ENCODE measurements at regions not wholly inside any gene's neighbourhood (a gene's known extent, or its start where the extent isn't known, plus 50 kb on each side); places are given as distances from the start of the nearest gene placed in this dataset.

DNA sequence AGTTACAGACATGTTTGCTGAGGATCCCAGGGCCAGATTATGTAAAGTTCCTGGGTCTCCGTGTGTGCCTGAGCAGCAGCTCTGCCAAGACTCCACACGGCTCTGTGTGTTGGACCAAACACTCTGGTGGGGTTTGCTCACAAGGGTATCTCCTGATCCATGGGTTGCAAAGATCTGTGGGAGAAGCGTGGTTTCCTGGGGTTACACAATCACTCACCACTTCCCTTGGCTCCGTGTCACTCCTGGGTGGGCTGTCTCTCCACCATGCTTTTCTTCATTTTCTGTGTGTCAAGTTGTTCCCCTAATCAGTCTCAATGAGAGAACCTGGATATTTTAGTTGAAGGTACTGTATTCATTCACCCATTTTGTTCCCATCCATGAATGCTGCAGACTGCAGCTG is 1088.8 kb downstream of the FSCB start:
- H3K4me1 ChIP-seq (ENCODE audit: control insufficient read depth, insufficient read depth, low read length) = no peaks in the 10 kb centered on the region
- H3K36me3 ChIP-seq (ENCODE audit: control insufficient read depth in 2 of 2, insufficient read depth in 1 of 2, low read length in 2 of 2) = no peaks in the 10 kb centered on the region
- ChIA-PET CTCF (no interaction called here), POLR2A (no interaction called here)
- H3K27ac ChIP-seq (ENCODE audit: extremely low read depth, low read depth, low read length) = no peak overlapping the region
- no peaks in the 10 kb centered on the region for H3K9me3 ChIP-seq (ENCODE audit: control insufficient read depth, insufficient read depth, low read depth, low read length)
- H3K4me3 ChIP-seq (ENCODE audit: low read depth, low read length) = no peak overlapping the region
- TF ChIP-seq ZBTB26 (tag by site-specific recombination; optimal IDR thresholded peaks at IDR 0.05) = no peak
- TF ChIP-seq ZNF544 (tag by site-specific recombination; IDR thresholded peaks at IDR 0.05) = no peak
- TF ChIP-seq ZNF571 (tag by site-specific recombination; IDR thresholded peaks at IDR 0.05) = no peak
- TF ChIP-seq ZBTB48 (tag by site-specific recombination; IDR thresholded peaks at IDR 0.05) = no peak
- TF ChIP-seq, protein P1, sequence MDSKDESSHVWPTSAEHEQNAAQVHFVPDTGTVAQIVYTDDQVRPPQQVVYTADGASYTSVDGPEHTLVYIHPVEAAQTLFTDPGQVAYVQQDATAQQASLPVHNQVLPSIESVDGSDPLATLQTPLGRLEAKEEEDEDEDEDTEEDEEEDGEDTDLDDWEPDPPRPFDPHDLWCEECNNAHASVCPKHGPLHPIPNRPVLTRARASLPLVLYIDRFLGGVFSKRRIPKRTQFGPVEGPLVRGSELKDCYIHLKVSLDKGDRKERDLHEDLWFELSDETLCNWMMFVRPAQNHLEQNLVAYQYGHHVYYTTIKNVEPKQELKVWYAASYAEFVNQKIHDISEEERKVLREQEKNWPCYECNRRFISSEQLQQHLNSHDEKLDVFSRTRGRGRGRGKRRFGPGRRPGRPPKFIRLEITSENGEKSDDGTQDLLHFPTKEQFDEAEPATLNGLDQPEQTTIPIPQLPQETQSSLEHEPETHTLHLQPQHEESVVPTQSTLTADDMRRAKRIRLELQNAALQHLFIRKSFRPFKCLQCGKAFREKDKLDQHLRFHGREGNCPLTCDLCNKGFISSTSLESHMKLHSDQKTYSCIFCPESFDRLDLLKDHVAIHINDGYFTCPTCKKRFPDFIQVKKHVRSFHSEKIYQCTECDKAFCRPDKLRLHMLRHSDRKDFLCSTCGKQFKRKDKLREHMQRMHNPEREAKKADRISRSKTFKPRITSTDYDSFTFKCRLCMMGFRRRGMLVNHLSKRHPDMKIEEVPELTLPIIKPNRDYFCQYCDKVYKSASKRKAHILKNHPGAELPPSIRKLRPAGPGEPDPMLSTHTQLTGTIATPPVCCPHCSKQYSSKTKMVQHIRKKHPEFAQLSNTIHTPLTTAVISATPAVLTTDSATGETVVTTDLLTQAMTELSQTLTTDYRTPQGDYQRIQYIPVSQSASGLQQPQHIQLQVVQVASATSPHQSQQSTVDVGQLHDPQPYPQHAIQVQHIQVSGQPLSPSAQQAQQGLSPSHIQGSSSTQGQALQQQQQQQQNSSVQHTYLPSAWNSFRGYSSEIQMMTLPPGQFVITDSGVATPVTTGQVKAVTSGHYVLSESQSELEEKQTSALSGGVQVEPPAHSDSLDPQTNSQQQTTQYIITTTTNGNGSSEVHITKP (tag by site-specific recombination; IDR thresholded peaks at IDR 0.05) = no peak
- TF ChIP-seq ZNF354C (tag by site-specific recombination; IDR thresholded peaks at IDR 0.05; ENCODE audit: borderline replicate concordance, low read depth) = no peak
- TF ChIP-seq ZFHX2 (tag by site-specific recombination; conservative IDR thresholded peaks at IDR 0.05) = no peak
- TF ChIP-seq ZNF341 (tag by site-specific recombination; IDR thresholded peaks at IDR 0.05; ENCODE audit: low read depth) = no peak
- TF ChIP-seq ZNF211 (tag by site-specific recombination; IDR thresholded peaks at IDR 0.05; ENCODE audit: low read depth) = no peak
- TF ChIP-seq ZNF157 (tag by site-specific recombination; IDR thresholded peaks at IDR 0.05) = no peak
- TF ChIP-seq YY1 (tag by site-specific recombination; IDR thresholded peaks at IDR 0.05) = no peak
- no peak for TF ChIP-seq ZNF530 (tag by site-specific recombination; IDR thresholded peaks at IDR 0.05; ENCODE audit: low read depth)
- TF ChIP-seq ZNF16 (tag by site-specific recombination; IDR thresholded peaks at IDR 0.05; ENCODE audit: low read depth) = no peak
- TF ChIP-seq ZEB2 (tag by site-specific recombination; IDR thresholded peaks at IDR 0.05) = no peak
- no peak for TF ChIP-seq ZBTB8A (tag by site-specific recombination; IDR thresholded peaks at IDR 0.05)
- no peak for TF ChIP-seq ZSCAN16 (tag by site-specific recombination; IDR thresholded peaks at IDR 0.05)
- no peak for TF ChIP-seq FEZF1 (tag by site-specific recombination; IDR thresholded peaks at IDR 0.05)
- no peak for TF ChIP-seq ZSCAN23 (tag by site-specific recombination; IDR thresholded peaks at IDR 0.05)
- no peak for TF ChIP-seq ZNF510 (tag by site-specific recombination; IDR thresholded peaks at IDR 0.05; ENCODE audit: insufficient replicate concordance)
- no peak for TF ChIP-seq ZNF266 (tag by site-specific recombination; IDR thresholded peaks at IDR 0.05; ENCODE audit: low read depth)

GRCh38 chr14:43413084-43413483 is 1094.0 kb downstream of the FSCB start:
- Histone ChIP-seq H3K36me3 (ENCODE audit: control insufficient read depth in 2 of 2, insufficient read depth in 1 of 2, low read length in 2 of 2) (no peaks in the 10 kb centered on the region), H3K4me1 (ENCODE audit: control insufficient read depth, insufficient read depth, low read length) (no peaks in the 10 kb centered on the region), H3K9me3 (ENCODE audit: control insufficient read depth, insufficient read depth, low read depth, low read length) (no peaks in the 10 kb centered on the region), H3K4me3 (ENCODE audit: low read depth, low read length) (no peak overlapping the region), H3K27ac (ENCODE audit: extremely low read depth, low read depth, low read length) (no peak overlapping the region)
- ChIA-PET CTCF (no interaction called here), POLR2A (no interaction called here)
- TF ChIP-seq ZNF670 (tag by site-specific recombination; IDR thresholded peaks at IDR 0.05; ENCODE audit: low read depth) = no peak
- no peak for TF ChIP-seq ZNF629 (tag by site-specific recombination; IDR thresholded peaks at IDR 0.05)
- no peak for TF ChIP-seq ZNF792 (tag by site-specific recombination; IDR thresholded peaks at IDR 0.05)
- TF ChIP-seq GLI2 (tag by site-specific recombination; IDR thresholded peaks at IDR 0.05; ENCODE audit: borderline replicate concordance, low read depth) = no peak
- TF ChIP-seq ZXDB (tag by site-specific recombination; IDR thresholded peaks at IDR 0.05) = no peak
- TF ChIP-seq ZNF610 (tag by site-specific recombination; IDR thresholded peaks at IDR 0.05; ENCODE audit: borderline replicate concordance) = no peak

Data from HEK293 (cell line).